ENCODE measurements at regions not wholly inside any gene's neighbourhood (a gene's known extent, or its start where the extent isn't known, plus 50 kb on each side); places are given as distances from the start of the nearest gene placed in this dataset.
"Not testable (repeated sequence)": the region's sequence is repeated elsewhere in the genome, so short reads cannot be mapped to it uniquely, and the experiment has no call there.

- Histone ChIP-seq H3K27ac (no peak overlapping the region), H3K4me3 (no peak overlapping the region)
- DNase-seq (ENCODE audit: low spot score): no peak
- TF ChIP-seq CTCF (IDR thresholded peaks at IDR 0.05): no peak
Observed at GRCh38 chr6:78770765-78771164, 96.6 kb upstream of the IRAK1BP1 start.

GRCh38 chr6:78771586-78771985, 95.8 kb upstream of the IRAK1BP1 start:
- TF ChIP-seq CTCF (IDR thresholded peaks at IDR 0.05): no peak
- H3K27ac ChIP-seq: no peak overlapping the region
- DNase-seq (ENCODE audit: low spot score): no peak
- H3K4me3 ChIP-seq: no peak overlapping the region

GRCh38 chr6:78781001-78781400, 86.3 kb upstream of the IRAK1BP1 start:
- no peak for TF ChIP-seq CTCF (IDR thresholded peaks at IDR 0.05)
- Histone ChIP-seq H3K4me3 (no peak overlapping the region), H3K27ac (no peak overlapping the region)
- DNase-seq (ENCODE audit: low spot score): no peak

- H3K4me3 ChIP-seq; DNase-seq (ENCODE audit: low spot score); H3K27ac ChIP-seq: not testable (repeated sequence)
Observed at GRCh38 chr6:78783366-78783765, 84.0 kb upstream of the IRAK1BP1 start.

DNA sequence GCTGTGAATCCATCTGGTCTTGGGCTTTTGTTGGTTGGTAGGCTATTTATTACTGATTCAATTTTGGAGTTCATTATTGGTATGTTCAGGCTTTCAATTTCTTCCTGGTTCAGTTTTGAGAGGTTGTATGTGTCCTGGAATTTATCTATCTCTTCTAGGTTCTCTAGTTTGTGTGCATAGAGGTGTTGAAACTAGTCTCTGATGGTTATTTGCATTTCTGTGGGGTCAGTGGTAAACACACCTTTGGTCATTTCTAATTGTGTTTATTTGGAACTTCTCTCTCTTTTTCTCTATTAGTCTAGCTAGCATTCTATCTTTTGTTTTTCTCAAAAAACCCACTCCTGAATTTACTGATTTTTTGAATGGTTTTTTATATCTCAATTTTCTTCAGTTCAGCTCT, 70.1 kb upstream of the IRAK1BP1 start:
- no peak for TF ChIP-seq CTCF (IDR thresholded peaks at IDR 0.05)
- no peak for DNase-seq (ENCODE audit: low spot score)
- no peak overlapping the region for H3K4me3 ChIP-seq

GRCh38 chr6:78799682-78800081, 67.7 kb upstream of the IRAK1BP1 start:
- no peak overlapping the region for H3K27ac ChIP-seq
- H3K4me3 ChIP-seq: no peak overlapping the region
- TF ChIP-seq CTCF (IDR thresholded peaks at IDR 0.05): no peak
- no peak for DNase-seq (ENCODE audit: low spot score)

More for the DNA sequence above, 70.1 kb upstream of the IRAK1BP1 start:
- no peak overlapping the region for H3K27ac ChIP-seq

- not testable (repeated sequence) for H3K4me3 ChIP-seq; DNase-seq (ENCODE audit: low spot score); H3K27ac ChIP-seq
Observed at GRCh38 chr6:78806792-78807191, 60.6 kb upstream of the IRAK1BP1 start.

DNA sequence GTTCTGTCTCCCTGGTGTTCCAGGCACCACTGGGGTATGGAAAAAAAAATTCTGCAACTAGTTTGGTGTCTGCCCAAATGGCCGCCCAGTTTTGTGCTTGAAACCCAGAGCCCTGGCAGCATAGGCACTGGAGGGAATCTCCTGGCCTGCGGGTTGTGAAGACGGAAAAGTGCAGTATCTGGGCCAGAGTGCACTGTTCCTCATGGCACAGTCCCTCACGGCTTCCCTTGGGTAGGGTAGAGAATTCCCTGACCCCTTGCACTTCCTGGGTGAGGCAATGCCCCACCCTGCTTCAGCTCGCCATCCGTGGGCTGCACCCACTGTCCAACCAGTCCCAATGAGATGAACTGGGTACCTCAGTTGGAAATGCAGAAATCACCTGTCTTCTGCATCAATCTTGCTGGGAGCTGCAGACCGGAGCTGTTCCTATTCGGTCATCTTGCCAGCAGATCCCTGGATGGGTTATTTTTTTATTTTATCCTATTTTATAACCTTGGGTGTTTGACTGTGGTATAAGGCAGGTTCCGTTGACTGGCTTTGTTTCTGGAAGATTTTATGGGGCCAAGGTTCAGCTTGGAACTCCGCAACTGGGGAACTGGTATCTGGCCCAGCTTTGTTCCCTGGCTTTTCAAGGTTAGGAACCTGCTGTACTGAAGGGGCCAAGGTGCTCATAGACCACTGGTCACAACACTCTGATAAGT, 59.5 kb upstream of the IRAK1BP1 start:
- not testable (repeated sequence) for DNase-seq (ENCODE audit: low spot score); H3K4me3 ChIP-seq; H3K27ac ChIP-seq
